Fibroblast of mammary gland (primary cell): ENCODE measurements at regions not wholly inside any gene's neighbourhood (a gene's known extent, or its start where the extent isn't known, plus 50 kb on each side); places are given as distances from the start of the nearest gene placed in this dataset.

Experiments used
- DNase-seq: peaks from one replicate; pipeline ENCODE4 v3.0.0-alpha.2; 2010; ENCODE audit warnings: low read depth
- H3K4me3 ChIP-seq: 2 replicates; pipeline ENCODE4 v1.5.1; 2011; ENCODE audit warnings: low read depth, mild to moderate bottlenecking, low read length, moderate library complexity; ENCODE audit not compliant: control insufficient read depth
- CTCF ChIP-seq: conservative IDR thresholded peaks from 2 replicates; pipeline ENCODE4 v1.5.1; 2011; ENCODE audit warnings: low read depth, low read length, inconsistent platforms; ENCODE audit not compliant: control insufficient read depth, insufficient read depth

GRCh38 chr2:21258082-21258481 is 134.3 kb downstream of the TDRD15 start:
- no peak for DNase-seq
- no peak for TF ChIP-seq CTCF
- no peak overlapping the region for H3K4me3 ChIP-seq

GRCh38 chr2:21260311-21260710 is 136.5 kb downstream of the TDRD15 start:
- H3K4me3 ChIP-seq, result no peak overlapping the region
- no peak for TF ChIP-seq CTCF
- no peak for DNase-seq

GRCh38 chr2:21261591-21261990 is 137.8 kb downstream of the TDRD15 start:
- TF ChIP-seq CTCF, result no peak
- H3K4me3 ChIP-seq, result no peak overlapping the region
- DNase-seq, result no peak

GRCh38 chr2:21262426-21262940 is 138.7 kb downstream of the TDRD15 start:
- H3K4me3 ChIP-seq, result no peak overlapping the region
- DNase-seq, result no peak
- no peak for TF ChIP-seq CTCF

- H3K4me3 ChIP-seq, result no peak overlapping the region
- DNase-seq, result no peak
- no peak for TF ChIP-seq CTCF
These were observed 139.9 kb downstream of the TDRD15 start for GRCh38 chr2:21263622-21264021.

GRCh38 chr2:21265752-21266151 is 142.0 kb downstream of the TDRD15 start:
- H3K4me3 ChIP-seq, result no peak overlapping the region
- no peak for TF ChIP-seq CTCF

More at GRCh38 chr2:21265752-21266151, 142.0 kb downstream of the TDRD15 start:
- no peak for DNase-seq
